Activated B cell treated with CpG ODN at 0.5 μM for 24 hours (primary cell): ENCODE measurements at regions not wholly inside any gene's neighbourhood (a gene's known extent, or its start where the extent isn't known, plus 50 kb on each side); places are given as distances from the start of the nearest gene placed in this dataset.

Source experiments
- ATAC-seq: fragments of 200-7000 bp; cut with Tn5 transposase; one replicate; pipeline ENCODE4 v1.10.0; 2021; ENCODE audit warnings: low read depth, mild to moderate bottlenecking, moderate library complexity
- CTCF ChIA-PET: fragments of 350-600 bp; sonication (Branson Sonifier 250); formaldehyde crosslinking; loops from one replicate; lab custom pipeline; 2021; ENCODE audit warnings: antibody characterized with exemption; lab: Charles Lee
- POLR2A ChIA-PET: fragments of 350-600 bp; sonication (Branson Sonifier 250); formaldehyde crosslinking; loops from one replicate; lab custom pipeline; 2021; ENCODE audit warnings: antibody characterized with exemption; lab: Charles Lee
- DNase-seq: peaks from one replicate; pipeline ENCODE4 v3.0.0; 2022
- H3K27ac Mint-ChIP-seq: one replicate; pipeline ENCODE4 v1.8.0; 2020; ENCODE audit warnings: mixed read lengths
- H3K27me3 Mint-ChIP-seq: one replicate; pipeline ENCODE4 v1.8.0; 2021; ENCODE audit warnings: mixed read lengths
- H3K36me3 Mint-ChIP-seq: one replicate; pipeline ENCODE4 v1.8.0; 2021; ENCODE audit warnings: low read depth, mixed read lengths
- H3K4me1 Mint-ChIP-seq: one replicate; pipeline ENCODE4 v1.8.0; 2021; ENCODE audit warnings: mixed read lengths
- H3K4me3 Mint-ChIP-seq: one replicate; pipeline ENCODE4 v1.8.0; 2020; ENCODE audit warnings: mild to moderate bottlenecking, mixed read lengths
- H3K9me3 Mint-ChIP-seq: one replicate; pipeline ENCODE4 v1.8.0; 2020; ENCODE audit warnings: mixed read lengths
- intact Hi-C: fragments of 100-400 bp; cut with micrococcal nuclease; formaldehyde crosslinking; loops from one replicate; pipeline ENCODE4 v1.15.1; 2024
- TF ChIP-seq, protein P1 (sequence below): fragments of 200-600 bp; IDR thresholded peaks from one replicate; pipeline ENCODE4 v1.8.0; 2022; ENCODE audit warnings: antibody characterized with exemption, mild to moderate bottlenecking

GRCh38 chr6:130575557-130575956, 209.7 kb downstream of the TMEM200A start:
- no peaks in the 10 kb centered on the region for H3K36me3 Mint-ChIP-seq
- no peak for ATAC-seq

DNA sequence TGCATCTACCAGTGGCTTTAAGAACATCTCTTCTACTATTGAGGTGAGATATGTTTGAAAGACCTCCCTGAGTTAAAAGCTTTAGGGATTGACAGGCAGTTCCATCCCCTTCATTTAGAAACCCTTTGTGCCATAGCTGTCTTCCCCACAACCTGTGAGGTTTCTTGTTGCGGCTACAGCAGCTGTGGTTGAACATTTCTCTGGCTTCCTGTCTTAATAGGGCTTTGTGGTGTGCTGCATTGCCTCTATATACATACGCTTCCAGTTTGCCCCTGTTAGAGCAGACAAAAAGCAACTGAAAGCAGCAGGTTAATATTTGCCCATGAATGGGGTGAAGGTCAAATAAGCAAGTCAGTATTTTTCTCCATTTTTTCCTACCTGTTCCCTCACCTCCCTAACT, 210.2 kb downstream of the TMEM200A start:
- no peaks in the 10 kb centered on the region for H3K36me3 Mint-ChIP-seq
- H3K27ac Mint-ChIP-seq = no peak overlapping the region
- intact Hi-C loops = no loop called here
- ChIA-PET POLR2A (interaction anchor here (0.5 kb wide), 1 partner anchor 364 kb away, joined by 7 read pairs; no protein-coding TSS in a partner anchor), CTCF (no interaction called here)
- peaks cover 4% of the 10 kb centered on the region for H3K9me3 Mint-ChIP-seq
- peaks cover 10% of the 10 kb centered on the region for H3K4me1 Mint-ChIP-seq
- H3K27me3 Mint-ChIP-seq = no peaks in the 10 kb centered on the region
- TF ChIP-seq, protein P1, sequence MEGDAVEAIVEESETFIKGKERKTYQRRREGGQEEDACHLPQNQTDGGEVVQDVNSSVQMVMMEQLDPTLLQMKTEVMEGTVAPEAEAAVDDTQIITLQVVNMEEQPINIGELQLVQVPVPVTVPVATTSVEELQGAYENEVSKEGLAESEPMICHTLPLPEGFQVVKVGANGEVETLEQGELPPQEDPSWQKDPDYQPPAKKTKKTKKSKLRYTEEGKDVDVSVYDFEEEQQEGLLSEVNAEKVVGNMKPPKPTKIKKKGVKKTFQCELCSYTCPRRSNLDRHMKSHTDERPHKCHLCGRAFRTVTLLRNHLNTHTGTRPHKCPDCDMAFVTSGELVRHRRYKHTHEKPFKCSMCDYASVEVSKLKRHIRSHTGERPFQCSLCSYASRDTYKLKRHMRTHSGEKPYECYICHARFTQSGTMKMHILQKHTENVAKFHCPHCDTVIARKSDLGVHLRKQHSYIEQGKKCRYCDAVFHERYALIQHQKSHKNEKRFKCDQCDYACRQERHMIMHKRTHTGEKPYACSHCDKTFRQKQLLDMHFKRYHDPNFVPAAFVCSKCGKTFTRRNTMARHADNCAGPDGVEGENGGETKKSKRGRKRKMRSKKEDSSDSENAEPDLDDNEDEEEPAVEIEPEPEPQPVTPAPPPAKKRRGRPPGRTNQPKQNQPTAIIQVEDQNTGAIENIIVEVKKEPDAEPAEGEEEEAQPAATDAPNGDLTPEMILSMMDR = no peak
- peak; percentile 47 for ATAC-seq
- H3K4me3 Mint-ChIP-seq = no peak overlapping the region
- no peak for DNase-seq

More at GRCh38 chr6:130575557-130575956, 209.7 kb downstream of the TMEM200A start:
- TF ChIP-seq, protein P1 = no peak
- Mint-ChIP-seq H3K27me3 (no peaks in the 10 kb centered on the region), H3K4me3 (no peak overlapping the region), H3K27ac (no peak overlapping the region), H3K9me3 (peaks cover 4% of the 10 kb centered on the region), H3K4me1 (peaks cover 11% of the 10 kb centered on the region)
- intact Hi-C loops = no loop called here
- no peak for DNase-seq
- CTCF ChIA-PET = no interaction called here
- POLR2A ChIA-PET = interaction anchor here (0.5 kb wide), 1 partner anchor 365 kb away, joined by 7 read pairs; no protein-coding TSS in a partner anchor

GRCh38 chr6:130577178-130577919, 211.5 kb downstream of the TMEM200A start:
- DNase-seq (no peak), ATAC-seq (no peak)
- ChIA-PET POLR2A (no interaction called here), CTCF (no interaction called here)
- Mint-ChIP-seq H3K27ac (no peak overlapping the region), H3K36me3 (no peaks in the 10 kb centered on the region), H3K4me1 (peaks cover 10% of the 10 kb centered on the region), H3K4me3 (no peak overlapping the region), H3K27me3 (no peaks in the 10 kb centered on the region), H3K9me3 (peaks cover 4% of the 10 kb centered on the region)
- intact Hi-C loops = no loop called here
- TF ChIP-seq, protein P1 = no peak

GRCh38 chr6:130578713-130579112, 212.9 kb downstream of the TMEM200A start:
- POLR2A ChIA-PET = no interaction called here

DNA sequence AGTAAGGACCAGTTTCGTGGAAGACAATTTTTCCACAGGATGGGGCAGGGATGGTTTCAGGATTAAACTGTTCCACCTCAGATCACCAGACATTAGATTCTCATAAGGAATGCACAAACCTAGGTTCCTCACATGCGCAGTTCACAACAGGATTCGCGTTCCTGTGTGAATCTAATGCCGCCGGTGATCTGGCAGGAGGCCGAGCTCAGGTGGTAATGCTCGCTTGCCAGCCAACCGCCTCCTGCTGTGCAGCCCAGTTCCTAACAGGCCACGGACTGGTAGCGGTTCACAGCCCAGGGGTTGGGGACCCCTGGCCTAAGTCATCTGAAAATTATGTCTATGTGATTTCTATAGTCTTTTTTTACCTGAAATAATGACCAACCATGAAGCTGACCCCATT, 217.5 kb downstream of the TMEM200A start:
- Mint-ChIP-seq H3K27me3 (peaks cover 2% of the 10 kb centered on the region), H3K9me3 (no peaks in the 10 kb centered on the region), H3K4me1 (no peaks in the 10 kb centered on the region), H3K27ac (no peak overlapping the region), H3K4me3 (no peak overlapping the region), H3K36me3 (no peaks in the 10 kb centered on the region)
- ChIA-PET CTCF (no interaction called here), POLR2A (no interaction called here)
- ATAC-seq (no peak), DNase-seq (no peak)
- TF ChIP-seq, protein P1 = no peak
- intact Hi-C loops = no loop called here

More at GRCh38 chr6:130578713-130579112, 212.9 kb downstream of the TMEM200A start:
- ATAC-seq = no peak
- H3K4me1 Mint-ChIP-seq = peaks cover 10% of the 10 kb centered on the region
- intact Hi-C loops = no loop called here
- TF ChIP-seq, protein P1 = no peak
- no peak overlapping the region for H3K27ac Mint-ChIP-seq
- DNase-seq = no peak
- CTCF ChIA-PET = no interaction called here
- H3K36me3 Mint-ChIP-seq = no peaks in the 10 kb centered on the region
- no peak overlapping the region for H3K4me3 Mint-ChIP-seq
- H3K27me3 Mint-ChIP-seq = no peaks in the 10 kb centered on the region
- H3K9me3 Mint-ChIP-seq = peaks cover 4% of the 10 kb centered on the region
